GM19328 (cell line): ENCODE measurements at regions not wholly inside any gene's neighbourhood (a gene's known extent, or its start where the extent isn't known, plus 50 kb on each side); places are given as distances from the start of the nearest gene placed in this dataset.
"Not testable (repeated sequence)": the region's sequence is repeated elsewhere in the genome, so short reads cannot be mapped to it uniquely, and the experiment has no call there.

Experiments
- ATAC-seq: cut with Tn5 transposase; IDR thresholded peaks from one replicate; pipeline ENCODE4 v1.9.1; 2021; ENCODE audit warnings: mild to moderate bottlenecking, moderate library complexity; ENCODE audit not compliant: unreplicated experiment

DNA sequence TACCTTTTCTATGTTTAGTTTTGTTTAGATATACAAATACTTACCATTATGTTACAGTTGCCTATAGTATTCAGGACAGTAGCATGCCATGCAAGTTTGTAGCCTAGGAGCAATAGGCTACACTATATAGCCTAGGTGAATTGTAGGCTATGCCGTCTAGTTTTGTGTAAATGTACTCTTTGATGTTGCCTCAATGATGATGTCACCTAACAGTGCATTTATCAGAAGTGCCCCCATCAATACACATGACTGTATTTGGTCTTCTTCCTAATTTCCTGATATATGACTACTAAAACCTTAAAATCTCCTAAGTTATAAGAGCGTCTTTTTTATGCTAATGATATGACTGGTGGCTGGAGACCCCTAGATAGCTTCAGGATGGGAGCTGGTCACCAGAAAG is 394.4 kb upstream of the STXBP6 start:
- ATAC-seq = no peak

DNA sequence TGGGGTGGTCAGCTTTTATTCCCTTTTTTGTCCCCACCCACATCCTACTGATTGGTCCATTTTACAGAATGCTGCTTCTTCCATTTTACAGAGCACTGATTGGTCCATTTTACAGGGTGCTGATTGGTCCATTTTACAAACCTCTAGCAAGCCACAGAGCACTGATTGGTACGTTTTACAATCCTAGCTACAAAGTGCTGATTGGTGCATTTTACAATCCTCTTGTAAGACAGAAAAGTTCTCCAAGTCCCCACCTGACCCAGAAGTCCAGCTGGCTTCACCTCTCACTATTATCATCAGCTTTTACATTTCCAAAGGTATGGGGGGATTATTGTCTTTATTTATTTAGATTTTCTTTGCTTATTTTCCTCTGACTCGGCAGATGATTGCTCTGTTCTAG is 390.4 kb upstream of the STXBP6 start:
- ATAC-seq = not testable (repeated sequence)

DNA sequence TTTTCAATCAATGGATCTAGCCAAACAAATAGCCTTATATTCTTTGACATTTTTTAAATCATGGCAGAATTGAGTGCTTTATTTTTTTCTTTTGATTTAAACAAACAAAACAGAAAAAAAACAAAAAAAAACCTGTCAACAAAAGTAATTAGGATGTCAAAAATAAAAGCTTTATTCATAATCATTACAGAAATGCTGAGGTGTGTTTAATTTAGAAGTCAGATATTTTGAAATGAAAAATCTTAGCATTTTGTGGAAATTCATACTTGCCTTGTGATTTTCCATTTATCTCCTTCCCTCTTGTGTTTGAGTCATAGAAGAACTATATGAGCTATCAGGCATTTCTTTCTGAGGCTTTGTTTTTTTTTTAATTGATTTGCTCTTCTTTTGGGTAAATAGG is 387.0 kb upstream of the STXBP6 start:
- no peak for ATAC-seq

DNA sequence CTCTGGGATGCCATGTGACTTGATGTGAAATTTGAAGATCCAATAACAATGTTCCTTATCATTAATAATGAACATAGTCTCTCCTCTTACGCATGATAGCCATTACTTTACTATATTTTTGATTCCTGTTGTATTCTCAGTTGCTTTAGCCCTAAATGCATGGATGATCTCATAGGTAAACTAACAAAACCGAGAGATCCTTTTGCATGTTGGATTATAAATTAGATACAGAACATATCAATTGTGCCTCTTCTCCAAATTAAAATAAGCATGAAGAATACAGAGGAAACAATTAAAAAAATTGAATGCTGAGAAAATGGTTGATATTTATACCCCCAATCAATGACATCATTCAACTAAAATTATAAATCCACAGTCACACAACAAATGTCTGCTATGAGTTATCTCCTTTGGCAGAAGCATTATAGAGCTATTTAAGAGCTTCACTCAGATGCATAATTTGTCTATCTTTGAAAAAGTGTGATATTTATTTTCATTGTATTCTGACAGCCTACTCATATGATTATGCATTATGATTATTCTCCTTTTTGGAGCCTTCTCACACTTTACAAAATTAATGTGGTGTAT is 386.4 kb upstream of the STXBP6 start:
- no peak for ATAC-seq

DNA sequence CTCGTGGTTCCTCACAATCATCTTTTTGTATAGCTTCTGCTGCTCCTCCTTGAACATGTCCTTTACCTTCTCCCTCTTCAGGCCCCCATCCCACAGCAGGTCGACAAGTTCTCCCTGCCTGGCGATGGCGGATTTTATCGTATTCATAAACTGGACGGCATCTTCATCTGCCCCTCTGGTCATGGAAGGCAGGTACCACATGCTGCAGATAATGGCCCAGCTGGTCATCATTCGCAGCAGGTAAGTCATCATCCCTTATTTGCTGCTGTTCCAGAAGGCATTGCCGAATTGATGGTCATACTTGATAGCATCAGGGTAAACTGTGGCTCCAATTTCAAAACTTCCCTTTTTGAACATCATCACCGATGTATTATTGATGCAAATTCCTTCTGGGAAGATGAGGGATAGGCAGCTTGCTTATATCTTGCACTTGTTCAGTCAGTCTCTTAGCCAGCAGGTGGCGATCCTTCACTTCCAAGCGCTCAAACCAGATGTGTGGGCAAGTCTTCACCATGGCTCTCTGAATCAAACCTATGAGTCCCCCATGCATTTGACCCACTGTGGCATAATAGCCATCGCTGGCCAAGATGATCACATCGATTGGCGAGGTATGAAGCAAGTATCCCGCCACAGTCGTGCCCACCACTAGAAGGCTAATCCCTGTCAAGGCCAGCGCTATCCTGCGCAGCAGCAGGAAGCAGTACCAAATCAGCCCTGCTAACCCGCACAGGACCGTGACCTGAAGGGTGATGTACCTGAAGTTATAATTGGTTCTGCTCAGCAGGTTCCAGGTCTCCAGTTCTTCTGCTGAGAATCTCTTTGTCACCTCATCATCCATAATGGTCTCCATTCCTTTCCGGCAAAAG is 381.5 kb upstream of the STXBP6 start:
- no peak for ATAC-seq

DNA sequence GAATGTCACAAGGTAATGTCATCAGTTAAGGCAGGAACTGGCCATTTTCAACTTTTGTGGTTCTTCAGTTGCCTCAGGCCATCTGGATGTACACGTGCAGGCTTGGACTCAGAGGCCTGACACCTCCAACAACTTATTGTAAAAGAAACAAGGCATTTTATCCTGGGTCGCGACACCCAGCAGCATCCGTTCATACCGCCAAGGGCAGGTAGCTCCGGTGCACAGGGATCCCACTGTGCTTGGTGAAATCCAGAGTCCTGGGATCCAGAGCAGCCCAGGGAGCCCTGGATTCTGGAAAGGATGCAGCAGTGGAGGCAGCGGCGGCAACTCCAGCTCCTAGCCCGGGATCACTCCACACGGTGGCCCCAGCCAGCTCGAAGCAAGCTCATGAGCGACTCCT is 380.9 kb upstream of the STXBP6 start:
- no peak for ATAC-seq

DNA sequence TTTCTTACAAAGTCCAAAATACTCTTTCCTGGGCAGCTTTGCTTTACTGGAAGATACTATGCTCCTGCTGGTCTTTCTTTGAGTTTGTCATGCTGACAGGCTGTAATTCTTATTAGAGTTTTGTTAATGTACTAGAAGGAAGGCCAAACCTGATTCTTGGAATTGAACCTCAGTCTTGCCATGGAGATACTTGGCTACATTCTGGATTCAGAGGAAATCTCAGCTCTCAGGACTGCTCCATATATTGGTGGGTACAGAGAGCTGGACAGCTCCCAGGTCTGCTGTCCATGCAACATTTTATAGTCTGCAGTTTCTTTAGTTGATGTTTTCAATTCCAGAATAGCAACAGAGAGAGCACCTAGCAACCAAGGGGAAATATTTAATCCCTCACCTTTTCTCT is 363.1 kb upstream of the STXBP6 start:
- no peak for ATAC-seq

DNA sequence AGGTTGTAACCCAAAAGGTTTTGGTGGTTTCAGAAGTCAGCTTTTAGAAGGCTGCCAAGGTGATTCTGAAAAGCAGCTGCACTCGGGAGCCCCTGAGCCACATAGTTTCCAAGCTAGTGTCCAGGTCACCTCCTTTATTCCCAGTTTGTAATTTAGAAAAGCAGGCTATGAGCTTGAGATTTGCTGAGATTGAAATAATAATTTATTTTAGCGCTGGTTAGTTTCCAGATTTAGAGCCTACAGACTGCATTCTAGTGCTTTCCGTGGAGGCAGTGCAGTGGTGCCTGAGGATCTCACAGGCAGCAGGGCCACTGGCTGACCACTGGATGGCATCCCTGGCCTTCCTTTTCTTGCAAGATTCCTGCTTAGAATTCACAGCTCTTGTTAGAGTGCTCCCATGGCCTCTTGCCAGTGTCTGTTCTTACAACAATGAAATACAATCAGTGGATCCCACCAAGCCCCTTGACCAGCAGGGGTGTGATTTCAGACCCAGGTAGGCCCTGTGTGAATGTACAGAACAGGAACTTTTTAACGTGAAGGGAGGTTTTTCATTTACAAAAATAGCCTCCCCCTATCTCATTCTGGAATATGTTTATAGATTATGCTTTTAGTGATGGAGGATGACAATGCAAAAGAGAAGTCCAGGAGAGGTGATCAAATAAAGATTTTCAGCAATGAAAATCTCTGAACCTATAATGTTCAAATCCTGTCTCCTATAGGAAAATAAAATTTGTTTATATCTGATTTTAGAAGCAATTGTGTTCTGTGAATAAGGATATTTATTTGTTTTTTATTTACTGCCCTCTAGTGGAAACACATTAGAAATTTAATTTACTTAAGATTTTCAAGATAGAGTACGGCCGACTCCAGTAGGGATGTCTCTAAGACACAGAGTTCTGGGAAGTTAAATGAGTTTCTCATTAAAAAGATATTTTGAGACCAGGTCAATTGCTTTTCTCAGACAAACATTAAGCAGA is 362.1 kb upstream of the STXBP6 start:
- no peak for ATAC-seq

DNA sequence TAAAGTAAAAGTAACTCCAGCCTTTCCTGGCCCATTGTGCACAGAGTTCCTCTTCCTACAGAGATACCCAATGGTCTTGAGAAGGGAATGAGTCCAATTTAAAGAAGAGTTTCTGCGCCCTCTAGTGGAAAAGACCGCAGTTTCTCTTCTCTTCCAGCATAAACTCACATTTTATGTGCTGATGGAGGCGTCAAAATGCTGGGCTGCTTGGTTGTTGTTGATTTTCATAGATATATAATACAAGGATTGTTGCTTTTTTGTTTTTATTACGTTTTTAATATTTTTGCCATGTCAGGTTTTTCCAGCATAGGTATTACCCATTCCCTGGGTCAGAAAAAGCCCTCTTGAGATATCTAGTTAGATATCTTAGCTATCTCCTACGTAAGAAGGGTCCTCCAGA is 356.9 kb upstream of the STXBP6 start:
- ATAC-seq = no peak

DNA sequence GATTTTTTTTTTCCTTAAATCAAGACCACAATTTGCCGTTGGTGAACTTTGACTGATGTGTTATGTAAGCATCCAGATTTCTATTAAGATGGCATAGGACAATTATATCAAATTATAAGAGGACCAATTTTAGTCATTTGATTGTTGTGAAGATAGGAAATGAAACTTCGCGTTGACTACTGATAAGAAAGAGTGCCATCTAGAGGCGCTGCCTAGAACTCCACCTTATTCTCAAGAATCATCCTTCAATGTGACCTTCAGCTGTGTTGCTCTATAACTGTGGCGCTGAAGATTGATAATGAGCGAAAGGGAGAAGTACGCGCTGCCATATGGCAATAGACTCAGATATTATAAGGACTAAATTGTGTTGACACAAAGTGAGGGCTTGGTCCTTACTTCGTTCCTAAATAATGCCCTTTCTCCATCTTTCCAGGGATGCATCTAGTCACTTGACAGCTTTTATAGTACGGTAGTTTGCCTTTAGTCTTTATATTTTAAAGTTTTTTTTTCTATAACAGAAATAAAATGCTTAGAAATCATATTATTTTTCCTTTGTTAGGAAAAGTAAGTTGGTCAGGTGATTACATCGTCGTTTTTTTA is 350.8 kb upstream of the STXBP6 start:
- no peak for ATAC-seq

DNA sequence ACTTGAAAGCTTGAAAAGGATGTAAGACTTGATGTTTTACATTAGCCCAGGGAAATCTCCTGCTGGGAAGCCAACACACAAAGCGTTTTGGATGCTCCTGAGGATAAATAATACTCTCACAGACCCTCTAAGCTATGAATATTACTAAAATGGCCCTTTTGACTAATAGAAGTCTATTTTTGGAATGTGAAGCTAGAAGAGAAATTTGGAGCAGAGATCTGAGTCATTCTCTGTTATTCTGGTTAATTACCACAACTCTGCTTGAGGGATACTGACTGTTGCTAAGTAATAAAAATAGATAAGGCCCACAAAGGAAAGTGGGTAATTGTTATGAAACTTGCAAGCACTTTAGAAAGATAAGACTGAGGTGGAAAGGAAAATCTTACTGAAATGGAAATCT is 346.2 kb upstream of the STXBP6 start:
- ATAC-seq = no peak

DNA sequence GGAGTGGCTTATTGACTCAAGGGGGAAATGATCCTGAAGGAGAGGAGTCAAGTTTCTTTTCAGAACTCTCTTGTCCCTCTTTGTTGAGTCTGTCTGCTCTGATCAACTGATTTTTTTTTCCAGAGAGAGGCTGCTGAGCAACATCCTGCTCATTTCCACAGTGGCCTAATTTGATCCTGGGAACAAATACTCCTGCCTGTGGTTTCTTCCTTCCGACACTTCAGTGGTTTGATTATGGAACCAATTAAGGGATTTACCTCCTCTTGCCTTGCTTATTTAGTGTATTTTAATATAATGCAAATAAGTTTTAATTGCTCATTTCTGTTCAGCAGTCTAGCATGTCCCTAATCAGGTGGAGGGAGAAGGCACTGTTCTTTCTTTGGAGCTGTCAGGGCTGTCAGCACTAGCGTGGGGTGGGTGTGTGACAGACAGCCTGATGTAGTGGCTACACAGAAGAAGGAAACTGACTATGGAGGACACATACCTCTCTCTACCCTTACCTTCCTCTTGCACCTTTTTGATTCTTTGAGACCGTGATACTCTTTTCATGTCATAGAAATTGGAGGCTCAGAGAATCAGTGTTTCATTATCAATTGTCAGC is 344.9 kb upstream of the STXBP6 start:
- ATAC-seq = no peak

DNA sequence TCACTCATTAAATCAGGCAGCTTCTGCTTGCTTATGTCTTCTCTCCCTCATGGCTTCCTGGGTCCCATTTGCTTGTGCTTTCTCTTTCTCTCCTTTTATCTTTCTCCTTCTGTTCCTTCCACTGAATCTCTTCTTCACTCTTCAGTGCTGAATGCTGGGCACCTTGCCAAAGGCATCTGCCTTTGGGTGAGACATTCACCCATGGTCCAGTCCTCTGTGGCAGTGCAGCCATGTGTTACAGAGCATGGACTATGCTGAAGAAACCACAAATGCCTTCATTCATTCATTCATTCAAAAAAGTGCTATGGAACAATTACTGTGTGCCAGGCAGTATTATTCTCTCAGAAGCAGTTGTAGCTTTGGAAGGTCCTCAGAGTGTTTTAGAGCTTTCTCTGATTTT is 344.4 kb upstream of the STXBP6 start:
- no peak for ATAC-seq

DNA sequence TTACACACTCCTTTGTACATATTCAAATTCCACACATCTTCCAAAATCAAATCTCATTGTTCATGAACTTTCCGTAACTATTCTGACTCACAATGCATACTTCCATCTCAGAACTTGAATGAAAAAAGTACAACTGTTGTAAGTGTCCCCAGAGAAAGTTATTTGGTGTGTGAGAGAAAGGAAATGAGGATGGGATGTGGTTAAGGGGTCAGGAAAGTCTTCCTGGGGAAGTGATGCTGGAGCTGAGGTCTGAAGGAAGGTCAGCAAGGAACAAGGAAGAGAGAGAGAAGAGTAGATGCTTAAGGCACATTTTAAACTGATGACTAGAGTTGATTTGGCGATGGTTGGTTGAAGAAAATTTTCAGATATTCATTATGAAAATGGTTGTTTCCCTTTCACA is 340.0 kb upstream of the STXBP6 start:
- ATAC-seq = no peak

DNA sequence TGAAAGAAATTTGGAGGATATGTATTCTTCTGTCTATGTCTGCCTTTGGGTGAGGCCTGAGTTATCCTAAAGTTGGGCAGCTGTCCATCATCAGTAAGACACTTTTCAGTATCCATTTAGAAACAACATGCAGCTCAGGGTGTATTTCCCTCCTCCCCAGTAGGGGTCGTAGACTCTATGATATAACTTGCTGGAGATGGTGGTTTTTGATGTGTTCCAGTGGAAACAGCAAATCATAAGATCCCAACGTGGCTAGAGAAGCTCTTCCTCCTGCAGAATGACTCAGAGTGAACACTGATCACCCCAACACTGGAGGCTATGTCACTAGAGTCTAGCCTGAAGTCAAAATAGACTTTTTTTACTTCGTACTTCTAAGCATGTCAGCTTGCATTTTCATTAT is 331.6 kb upstream of the STXBP6 start:
- ATAC-seq = no peak

DNA sequence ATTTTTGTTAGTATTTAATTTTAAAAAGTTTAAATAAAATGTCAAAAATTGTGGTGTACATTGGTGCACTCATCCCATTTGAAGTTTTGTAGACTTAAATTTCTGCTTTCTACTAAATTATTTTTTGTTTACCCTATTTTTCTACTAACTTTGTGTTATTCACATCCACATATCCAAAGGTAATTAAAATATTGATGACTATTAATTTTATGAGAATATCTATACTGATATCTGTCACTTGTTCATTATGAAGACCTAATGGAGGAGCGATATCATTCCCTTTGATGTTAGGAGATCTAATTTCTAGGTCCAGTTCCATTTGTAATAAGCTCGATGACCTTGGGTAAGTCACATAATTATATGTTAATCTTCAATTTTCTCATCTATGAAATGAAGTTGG is 325.7 kb upstream of the STXBP6 start:
- ATAC-seq = no peak

DNA sequence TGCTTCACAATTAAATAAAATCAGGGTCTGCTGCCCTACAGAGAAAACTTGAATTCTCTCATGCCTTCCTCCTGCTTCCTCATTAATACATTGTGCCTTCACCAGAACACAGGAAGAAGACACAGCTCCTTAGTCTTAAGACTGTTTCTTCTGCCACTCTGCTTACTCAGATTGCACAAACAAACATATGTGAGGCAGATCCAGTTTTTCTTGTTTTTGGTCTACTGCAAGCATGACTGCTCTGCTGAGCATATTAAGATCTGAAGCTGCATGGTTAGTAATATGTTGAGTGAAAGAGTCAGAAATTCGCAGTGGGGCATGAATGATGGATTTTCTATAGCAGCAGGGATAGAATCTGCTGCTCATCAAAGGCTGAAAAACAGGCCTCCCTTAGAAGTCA is 321.1 kb upstream of the STXBP6 start:
- no peak for ATAC-seq

DNA sequence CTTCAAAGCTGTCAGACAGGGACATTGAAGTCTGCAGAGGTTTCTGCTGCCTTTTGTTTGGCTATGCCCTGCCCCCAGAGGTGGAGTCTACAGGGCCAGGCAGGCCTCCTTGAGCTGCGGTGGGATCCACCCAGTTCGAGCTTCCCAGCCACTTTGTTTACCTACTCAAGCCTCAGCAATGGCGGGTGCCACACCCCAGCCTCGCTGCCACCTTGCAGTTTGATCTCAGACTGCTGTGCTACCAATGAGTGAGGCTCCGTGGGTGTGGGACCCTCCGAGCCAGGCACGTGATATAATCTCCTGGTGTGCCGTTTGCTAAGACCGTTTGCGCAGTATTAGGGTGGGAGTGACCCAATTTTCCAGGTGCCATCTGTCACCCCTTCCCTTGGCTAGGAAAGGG is 320.1 kb upstream of the STXBP6 start:
- not testable (repeated sequence) for ATAC-seq

DNA sequence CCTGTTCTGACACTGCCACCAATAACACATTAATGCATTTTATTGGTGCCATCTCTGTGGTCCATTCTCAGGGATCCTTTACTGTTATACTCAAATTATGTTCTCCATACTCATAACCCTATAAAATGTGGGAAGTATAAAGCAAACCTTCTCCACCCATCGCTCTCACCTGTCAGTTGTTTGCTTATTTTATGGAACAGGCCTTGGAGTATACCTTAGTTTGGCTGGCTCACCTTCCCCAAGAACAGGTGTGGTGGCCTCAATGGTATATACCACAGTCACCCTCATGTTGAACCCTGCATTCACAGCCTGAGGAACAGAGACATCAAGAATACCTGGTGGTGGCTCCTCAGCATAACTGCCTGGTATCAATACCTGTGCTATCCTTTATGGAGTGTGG is 308.4 kb upstream of the STXBP6 start:
- ATAC-seq = no peak

DNA sequence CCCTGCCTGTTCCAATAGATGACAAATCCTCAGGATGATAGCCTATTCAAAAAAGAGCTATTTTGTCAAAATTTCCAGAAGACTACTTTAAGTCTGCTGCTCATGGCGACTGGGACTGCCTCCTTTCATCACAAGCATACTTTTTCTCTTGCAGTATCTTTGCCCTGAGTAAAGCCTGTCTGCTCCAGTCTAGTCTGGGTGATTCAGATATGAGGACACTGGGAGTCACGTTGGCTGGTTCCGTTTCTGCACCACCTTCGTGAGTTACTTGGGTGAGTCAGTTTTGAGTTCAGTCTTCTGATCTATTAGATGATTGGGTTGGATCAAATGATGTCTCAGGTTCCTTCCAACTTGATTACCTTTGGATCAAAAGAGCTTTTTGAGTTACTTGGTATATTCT is 301.3 kb upstream of the STXBP6 start:
- no peak for ATAC-seq

DNA sequence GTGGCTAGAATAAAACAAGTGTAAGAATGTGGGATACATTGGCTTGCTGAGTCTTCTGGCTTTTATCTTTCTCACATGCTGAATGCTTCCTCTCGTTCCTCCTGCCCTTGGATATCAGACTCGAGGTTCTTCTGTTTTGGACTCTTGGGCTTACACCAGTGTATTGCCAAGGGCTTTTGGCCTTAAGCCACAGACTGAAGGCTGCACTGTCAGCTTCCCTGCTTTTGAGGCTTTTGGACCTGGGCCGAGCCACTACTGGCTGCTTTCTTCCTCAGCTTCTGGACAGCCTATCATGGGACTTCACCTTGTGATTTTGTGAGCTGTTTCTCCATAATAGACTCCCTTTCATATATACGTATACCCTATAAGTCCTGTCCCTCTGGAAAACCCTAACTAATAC is 300.9 kb upstream of the STXBP6 start:
- no peak for ATAC-seq
